Small intestine (tissue), 7 donors: ENCODE measurements at regions not wholly inside any gene's neighbourhood (a gene's known extent, or its start where the extent isn't known, plus 50 kb on each side); places are given as distances from the start of the nearest gene placed in this dataset.

Experiments used
- DNase-seq, 2 donors: peaks; one replicate each; pipeline versions ENCODE4 v3.0.0 to v3.0.0-alpha.2; 2013
- FAIRE-seq: peaks from 2 replicates; lab custom pipeline; 2012; peaks lifted over from hg19 to GRCh38; lab: Jason Lieb, UNC
- H3K27ac ChIP-seq, 3 donors: one replicate each; pipeline ENCODE4 v1.5.1; 2013; ENCODE audit warnings: low read length in 2 of 3, mild to moderate bottlenecking in 2 of 3, control low read depth in 1 of 3, inconsistent platforms in 1 of 3, low read depth in 1 of 3, moderate library complexity in 1 of 3
- H3K27me3 ChIP-seq, 3 donors: one replicate each; pipeline ENCODE4 v1.6.1; 2013; ENCODE audit warnings: low read length in 3 of 3, inconsistent platforms in 1 of 3; ENCODE audit not compliant: control insufficient read depth in 3 of 3, insufficient read depth in 3 of 3
- H3K36me3 ChIP-seq, 3 donors: one replicate each; pipeline ENCODE4 v1.6.1; 2013; ENCODE audit warnings: low read length in 3 of 3, inconsistent platforms in 1 of 3, low read depth in 1 of 3, mild to moderate bottlenecking in 1 of 3, moderate library complexity in 1 of 3; ENCODE audit not compliant: control insufficient read depth in 3 of 3, insufficient read depth in 2 of 3
- H3K4me1 ChIP-seq, 3 donors: one replicate each; pipeline ENCODE4 v1.6.1; 2013; ENCODE audit warnings: low read length in 2 of 3, inconsistent platforms in 1 of 3, low read depth in 1 of 3, mild to moderate bottlenecking in 1 of 3, moderate library complexity in 1 of 3; ENCODE audit not compliant: control insufficient read depth in 3 of 3, insufficient read depth in 2 of 3
- H3K4me3 ChIP-seq, 3 donors: one replicate each; pipeline ENCODE4 v1.5.1; 2013; ENCODE audit warnings: low read length in 3 of 3, control low read depth in 1 of 3, inconsistent platforms in 1 of 3, low read depth in 1 of 3, mild to moderate bottlenecking in 1 of 3, moderate library complexity in 1 of 3
- H3K9me3 ChIP-seq, 2 donors: one replicate each; pipeline ENCODE4 v1.6.1; 2013; ENCODE audit warnings: low read depth in 1 of 2, low read length in 1 of 2; ENCODE audit not compliant: control insufficient read depth in 2 of 2, insufficient read depth in 1 of 2
- WGBS, 3 donors: extraction: QIAGEN DNeasy Blood & Tissue Kit; methylation state at CpG; one replicate each; pipeline ENCODE4 v1.1.7; 2013; 5-methylcytosine and 5-hydroxymethylcytosine counted together
- donor health status: healthy with polysubstance abuse.
- donor health status: control.
- donor health status: control.
- donor health status: Bipolar disorder and iron deficiency.
- donor health status: healthy.

GRCh38 chr18:64334748-64335147 is 185.9 kb upstream of the LINC00305 start:
- H3K9me3 ChIP-seq, result no peaks in the 10 kb centered on the region
- no peaks in the 10 kb centered on the region for H3K4me1 ChIP-seq
- H3K27me3 ChIP-seq, result peaks cover 0 to 3% (median 0%) of the 10 kb centered on the region in 3 donors
- FAIRE-seq (no peak), DNase-seq (no peak)
- H3K4me3 ChIP-seq, result no peak overlapping the region
- H3K27ac ChIP-seq, result no peak overlapping the region
- 68 to 82% (median 74%) methylated on average over 2 of the region's 2 CpGs for WGBS, 3 donors
- no peaks in the 10 kb centered on the region for H3K36me3 ChIP-seq

DNA sequence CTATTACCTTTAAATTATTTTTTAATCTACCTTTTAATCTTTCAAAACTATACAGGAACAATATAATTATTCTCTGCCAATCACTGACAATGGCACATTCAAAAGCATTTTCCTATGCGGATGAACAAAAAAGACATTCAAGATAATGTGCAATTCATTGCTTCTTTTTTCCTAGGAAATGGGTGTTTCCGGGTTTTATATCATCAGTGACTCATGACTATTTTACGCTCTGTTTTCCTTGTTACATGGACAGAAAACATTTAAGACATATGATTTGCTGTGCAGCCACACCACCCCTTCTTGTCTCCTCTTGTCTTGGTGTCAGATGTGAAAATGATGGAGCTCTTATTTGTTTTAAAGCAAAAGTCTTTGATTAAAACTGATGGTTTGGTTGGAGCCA is 184.7 kb upstream of the LINC00305 start:
- Histone ChIP-seq H3K9me3 (no peaks in the 10 kb centered on the region), H3K4me3 (no peak overlapping the region), H3K36me3 (no peaks in the 10 kb centered on the region), H3K4me1 (no peaks in the 10 kb centered on the region), H3K27ac (no peak overlapping the region), H3K27me3 (peaks cover 0 to 3% (median 0%) of the 10 kb centered on the region in 3 donors)
- FAIRE-seq, result no peak
- no peak for DNase-seq
- 72 to 75% (median 73%) methylated on average over 3 of the region's 3 CpGs for WGBS, 3 donors

DNA sequence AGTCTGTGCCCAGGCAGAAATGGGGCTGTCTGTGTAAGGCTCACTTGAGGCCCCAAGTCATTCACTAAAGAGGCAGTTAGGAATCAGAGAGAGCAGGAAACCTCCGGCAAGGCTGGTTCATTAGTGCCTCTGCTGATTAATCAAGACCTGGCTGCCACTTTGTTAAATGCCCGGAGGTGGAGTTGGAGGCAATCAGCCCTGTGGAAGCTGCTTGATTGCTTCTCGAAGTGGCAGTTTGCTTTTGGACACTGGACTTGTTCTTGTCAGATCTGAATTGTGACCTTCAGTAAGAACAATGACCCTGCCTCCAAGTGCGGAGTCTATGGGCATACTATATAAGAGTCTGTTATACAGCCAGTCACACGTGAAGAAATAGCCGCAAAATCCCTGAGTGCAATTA is 183.9 kb upstream of the LINC00305 start:
- H3K27ac ChIP-seq, result no peak overlapping the region

DNA sequence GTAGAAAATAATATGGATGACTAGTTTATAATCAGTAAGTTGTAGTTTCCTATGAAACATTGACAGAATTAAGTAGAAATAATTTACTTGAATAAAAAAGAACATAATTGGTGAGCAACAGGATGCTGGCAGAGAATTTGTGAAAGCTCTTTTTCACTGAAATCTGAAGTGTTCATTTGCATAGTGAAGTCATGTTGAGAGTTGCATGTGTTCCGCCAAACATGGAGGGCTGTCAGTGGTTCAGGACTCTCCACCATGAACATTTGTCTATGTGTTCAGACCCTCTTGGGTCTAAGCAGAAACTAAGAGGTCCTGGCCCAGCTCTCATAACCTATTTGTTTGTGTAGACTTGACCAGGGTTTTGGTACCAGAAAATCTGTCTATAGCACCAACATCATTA is 182.5 kb upstream of the LINC00305 start:
- Histone ChIP-seq H3K27me3 (peaks cover 0 to 3% (median 0%) of the 10 kb centered on the region in 3 donors), H3K27ac (no peak overlapping the region), H3K36me3 (no peaks in the 10 kb centered on the region), H3K4me3 (no peak overlapping the region), H3K4me1 (no peaks in the 10 kb centered on the region), H3K9me3 (no peaks in the 10 kb centered on the region)
- 82 to 100% (median 96%) methylated on average over 1 of the region's 1 CpG for WGBS, 3 donors
- no peak for FAIRE-seq
- no peak for DNase-seq

More for the DNA sequence above, 183.9 kb upstream of the LINC00305 start:
- H3K9me3 ChIP-seq, result no peaks in the 10 kb centered on the region
- 72 to 76% (median 75%) methylated on average over 6 of the region's 6 CpGs for whole genome bisulfite sequencing, 3 donors
- FAIRE-seq (no peak), DNase-seq (no peak)
- H3K4me1 ChIP-seq, result no peaks in the 10 kb centered on the region
- no peak overlapping the region for H3K4me3 ChIP-seq
- no peaks in the 10 kb centered on the region for H3K36me3 ChIP-seq
- H3K27me3 ChIP-seq, result peaks cover 0 to 3% (median 0%) of the 10 kb centered on the region in 3 donors

GRCh38 chr18:64330931-64331330 is 182.0 kb upstream of the LINC00305 start:
- DNase-seq (no peak), FAIRE-seq (no peak)
- no peaks in the 10 kb centered on the region for H3K9me3 ChIP-seq
- H3K4me1 ChIP-seq, result no peaks in the 10 kb centered on the region
- no peaks in the 10 kb centered on the region for H3K36me3 ChIP-seq
- no peak overlapping the region for H3K4me3 ChIP-seq
- no peak overlapping the region for H3K27ac ChIP-seq
- 54 to 61% (median 56%) methylated on average over 6 of the region's 6 CpGs for WGBS, 3 donors
- H3K27me3 ChIP-seq, result peaks cover 0 to 3% (median 0%) of the 10 kb centered on the region in 3 donors

DNA sequence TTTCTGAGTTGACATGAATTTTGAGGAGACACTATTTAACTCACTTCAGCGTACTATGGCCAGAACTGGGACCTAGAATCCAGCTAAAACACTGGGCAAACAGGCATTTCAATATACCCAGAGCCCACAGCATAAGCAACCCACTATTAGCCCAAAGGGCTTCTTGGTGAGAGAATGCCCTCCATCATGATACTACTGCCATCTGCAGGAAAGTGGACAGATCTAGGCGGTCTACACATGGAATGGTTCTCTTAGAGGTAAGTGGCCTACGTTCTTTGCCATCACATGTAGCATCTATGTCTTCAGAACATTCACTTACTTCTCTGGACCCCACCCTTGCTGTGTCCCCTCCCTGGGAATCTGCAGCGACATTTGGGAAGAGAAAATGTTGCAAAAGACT is 181.3 kb upstream of the LINC00305 start:
- WGBS, 3 donors, result 71 to 85% (median 76%) methylated on average over 4 of the region's 4 CpGs

DNA sequence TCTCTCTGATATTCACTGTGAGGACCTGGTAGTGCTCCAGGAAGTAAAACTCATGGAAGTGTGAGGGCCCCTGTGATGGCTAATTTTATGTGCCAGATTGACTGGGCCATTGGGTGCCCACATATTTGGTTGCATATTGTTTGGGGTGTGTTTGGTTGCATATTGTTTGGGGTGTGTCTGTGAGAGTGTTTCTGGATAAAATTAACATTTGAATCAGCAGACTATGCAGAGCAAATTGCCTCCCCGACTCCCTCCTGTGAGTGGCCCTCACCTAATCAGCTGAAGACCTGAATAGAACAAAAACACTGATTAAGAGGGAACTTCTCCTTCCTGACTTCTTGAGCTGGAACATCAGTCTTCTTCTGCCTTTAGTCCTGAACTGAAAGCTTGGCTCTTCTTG is 173.3 kb upstream of the LINC00305 start:
- Histone ChIP-seq H3K36me3 (no peaks in the 10 kb centered on the region), H3K27me3 (no peaks in the 10 kb centered on the region), H3K27ac (no peak overlapping the region), H3K4me3 (no peak overlapping the region), H3K9me3 (no peaks in the 10 kb centered on the region), H3K4me1 (no peaks in the 10 kb centered on the region)
- WGBS, 3 donors, result 67 to 78% (median 69%) methylated on average over 1 of the region's 1 CpG
- FAIRE-seq (no peak), DNase-seq (no peak)

More for the DNA sequence above, 181.3 kb upstream of the LINC00305 start:
- DNase-seq (peak in 1 of 2 donors; percentile 24), FAIRE-seq (no peak)
- Histone ChIP-seq H3K27ac (no peak overlapping the region), H3K36me3 (no peaks in the 10 kb centered on the region), H3K4me1 (no peaks in the 10 kb centered on the region), H3K4me3 (no peak overlapping the region), H3K9me3 (no peaks in the 10 kb centered on the region), H3K27me3 (peaks cover 0 to 3% (median 0%) of the 10 kb centered on the region in 3 donors)

DNA sequence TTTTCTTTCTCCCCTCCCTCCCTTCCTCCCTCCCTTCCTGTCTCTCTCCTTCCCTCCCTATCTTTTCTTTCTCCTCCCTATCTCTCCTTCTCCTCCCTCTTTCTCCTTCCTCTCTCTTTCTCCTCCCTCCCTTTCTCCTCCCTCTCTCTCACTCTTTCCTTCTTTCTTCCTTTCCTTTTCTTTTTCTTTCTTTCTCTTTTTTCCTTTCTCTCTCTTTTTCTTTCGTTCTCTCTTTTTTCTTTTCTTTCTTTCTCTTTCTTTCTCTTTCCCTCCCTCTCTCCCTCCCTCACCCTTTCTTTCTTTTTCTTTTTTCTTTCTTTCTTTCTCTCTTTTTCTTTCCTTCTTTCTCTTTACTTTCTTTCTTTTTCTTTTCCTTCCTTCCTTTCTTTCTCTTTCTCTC is 169.7 kb upstream of the LINC00305 start:
- H3K4me1 ChIP-seq, result no peaks in the 10 kb centered on the region
- no peaks in the 10 kb centered on the region for H3K9me3 ChIP-seq
- WGBS, 3 donors, result 81 to 91% (median 86%) methylated on average over 1 of the region's 1 CpG
- H3K36me3 ChIP-seq, result no peaks in the 10 kb centered on the region
- no peak overlapping the region for H3K4me3 ChIP-seq
- FAIRE-seq, result no peak
- no peaks in the 10 kb centered on the region for H3K27me3 ChIP-seq
- no peak for DNase-seq
- H3K27ac ChIP-seq, result no peak overlapping the region

DNA sequence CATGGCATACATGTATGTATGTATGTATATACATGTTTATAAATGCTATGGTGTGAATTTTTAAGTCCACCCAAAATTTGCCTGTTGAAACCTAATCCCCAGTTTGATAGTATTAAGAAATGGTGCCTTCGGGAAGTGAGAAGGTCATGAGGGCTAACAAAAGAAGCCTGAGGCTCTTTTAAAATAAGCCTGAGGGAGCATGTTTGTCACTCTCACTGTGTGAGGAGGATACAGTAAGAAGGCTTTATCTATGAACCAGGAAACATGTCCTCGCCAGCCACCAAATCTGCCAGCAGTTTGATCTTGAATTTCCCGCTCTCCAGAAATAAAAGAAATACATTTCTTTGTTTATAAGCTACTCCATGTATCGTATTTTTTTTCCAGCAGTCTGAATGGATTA is 163.0 kb upstream of the LINC00305 start:
- Histone ChIP-seq H3K9me3 (no peaks in the 10 kb centered on the region), H3K4me3 (no peak overlapping the region), H3K27me3 (no peaks in the 10 kb centered on the region), H3K4me1 (no peaks in the 10 kb centered on the region), H3K27ac (no peak overlapping the region), H3K36me3 (no peaks in the 10 kb centered on the region)
- DNase-seq (no peak), FAIRE-seq (no peak)
- WGBS, 3 donors, result 71 to 77% (median 76%) methylated on average over 4 of the region's 4 CpGs
